GM23248 (cell line): ENCODE measurements at regions not wholly inside any gene's neighbourhood (a gene's known extent, or its start where the extent isn't known, plus 50 kb on each side); places are given as distances from the start of the nearest gene placed in this dataset.

Experiments used
- DNase-seq: peaks from one replicate; pipeline ENCODE4 v3.0.0-alpha.2; 2015
- H2AFZ ChIP-seq: fragments of 200-600 bp; sonication (generic); 2 replicates; pipeline ENCODE4 v1.6.1; 2016; ENCODE audit warnings: antibody characterized with exemption
- H3F3A ChIP-seq: fragments of 200-600 bp; sonication (generic); 2 replicates; pipeline ENCODE4 v1.6.1; 2016; ENCODE audit warnings: mild to moderate bottlenecking, antibody characterized with exemption, mixed run types; ENCODE audit not compliant: insufficient read depth
- H3K27ac ChIP-seq: fragments of 200-600 bp; sonication (generic); 2 replicates; pipeline ENCODE4 v1.5.1; 2016; ENCODE audit warnings: mild to moderate bottlenecking
- H3K27me3 ChIP-seq: fragments of 200-600 bp; sonication (generic); replicated peaks from 2 replicates; pipeline ENCODE4 v1.6.1; 2016; ENCODE audit warnings: mild to moderate bottlenecking; ENCODE audit not compliant: insufficient read depth
- H3K36me3 ChIP-seq: fragments of 200-600 bp; sonication (generic); 2 replicates; pipeline ENCODE4 v1.6.1; 2016; ENCODE audit warnings: low read depth, mild to moderate bottlenecking
- H3K4me1 ChIP-seq: fragments of 200-600 bp; sonication (generic); 2 replicates; pipeline ENCODE4 v1.6.1; 2016; ENCODE audit warnings: mild to moderate bottlenecking; ENCODE audit not compliant: insufficient read depth
- H3K4me2 ChIP-seq: fragments of 200-600 bp; sonication (generic); one replicate; pipeline ENCODE4 v1.6.1; 2016; ENCODE audit warnings: mild to moderate bottlenecking; ENCODE audit not compliant: unreplicated experiment
- H3K4me3 ChIP-seq: fragments of 200-600 bp; sonication (generic); 2 replicates; pipeline ENCODE4 v1.5.1; 2016; ENCODE audit warnings: mild to moderate bottlenecking
- H3K79me2 ChIP-seq: fragments of 200-600 bp; sonication (generic); 2 replicates; pipeline ENCODE4 v1.6.1; 2016; ENCODE audit warnings: mild to moderate bottlenecking; ENCODE audit not compliant: insufficient read depth
- H3K9ac ChIP-seq: fragments of 200-600 bp; sonication (generic); 2 replicates; pipeline ENCODE4 v1.6.1; 2016; ENCODE audit warnings: mild to moderate bottlenecking
- H3K9me2 ChIP-seq: fragments of 200-600 bp; sonication (generic); 2 replicates; pipeline ENCODE4 v1.6.1; 2016; ENCODE audit warnings: mixed run types, mild to moderate bottlenecking, moderate library complexity; ENCODE audit not compliant: insufficient read depth
- H3K9me3 ChIP-seq: fragments of 200-600 bp; sonication (generic); one replicate; pipeline ENCODE4 v1.6.1; 2017; ENCODE audit warnings: low read depth
- H4K20me1 ChIP-seq: fragments of 200-600 bp; sonication (generic); 2 replicates; pipeline ENCODE4 v1.6.0; 2016; ENCODE audit not compliant: insufficient read depth
- EZH2 ChIP-seq: fragments of 200-600 bp; sonication (generic); IDR thresholded peaks from 2 replicates; pipeline ENCODE4 v1.6.1; 2018; ENCODE audit warnings: antibody characterized with exemption, mild to moderate bottlenecking; ENCODE audit not compliant: insufficient read depth, poor library complexity, severe bottlenecking
- EZH2phosphoT487 ChIP-seq: fragments of 200-600 bp; sonication (generic); IDR thresholded peaks from 2 replicates; pipeline ENCODE4 v1.6.1; 2018; ENCODE audit warnings: antibody characterized with exemption, moderate library complexity, mild to moderate bottlenecking, low read depth; ENCODE audit not compliant: insufficient read depth
- WGBS, 2 experiments: methylation state at CpG; one replicate each; pipeline ENCODE4 v1.1.6; 2015 to 2017; ENCODE audit warnings: low lambda C conversion rate in 2 of 2, low coverage in 1 of 2; ENCODE audit errors: missing lambda C conversion rate in 2 of 2; 5-methylcytosine and 5-hydroxymethylcytosine counted together
- in situ Hi-C: fragments of 300-500 bp; cut with MboI; formaldehyde crosslinking; loops from 2 replicates; pipeline ENCODE4 v1.15.0; 2020

DNA sequence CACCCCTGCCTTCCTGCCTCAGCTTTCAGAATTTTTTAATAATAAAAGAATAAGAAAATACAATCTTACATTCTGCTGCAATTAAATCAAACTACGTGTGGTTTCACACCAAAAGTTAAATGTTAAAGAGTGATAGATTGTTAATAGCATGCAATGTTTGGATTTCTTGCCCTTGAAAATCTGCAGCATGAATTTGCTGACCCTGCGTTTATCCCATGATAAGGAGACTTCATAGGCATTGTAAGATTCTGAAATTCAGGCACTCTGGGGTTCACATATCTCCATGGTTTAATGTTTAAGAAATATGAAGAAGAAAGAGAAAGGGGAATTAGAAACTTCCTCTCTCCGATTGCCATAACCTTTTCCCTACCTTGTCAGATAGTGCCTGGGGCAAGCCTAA is 1616.2 kb upstream of the B3GALT2 start:
- Histone ChIP-seq H3K36me3 (no peaks in the 10 kb centered on the region), H4K20me1 (no peaks in the 10 kb centered on the region), H3F3A (no peaks in the 10 kb centered on the region), H2AFZ (no peak overlapping the region), H3K27ac (no peak overlapping the region), H3K4me2 (no peak overlapping the region), H3K9me3 (no peaks in the 10 kb centered on the region), H3K9ac (no peak overlapping the region), H3K9me2 (no peaks in the 10 kb centered on the region), H3K79me2 (no peaks in the 10 kb centered on the region), H3K4me3 (no peak overlapping the region), H3K4me1 (no peaks in the 10 kb centered on the region), H3K27me3 (no peaks in the 10 kb centered on the region)
- WGBS, 2 experiments, result 16 to 24% methylated on average over 3 of the region's 3 CpGs
- TF ChIP-seq EZH2phosphoT487, result no peak
- TF ChIP-seq EZH2, result no peak
- DNase-seq, result no peak
- in situ Hi-C loops, result no loop called here

DNA sequence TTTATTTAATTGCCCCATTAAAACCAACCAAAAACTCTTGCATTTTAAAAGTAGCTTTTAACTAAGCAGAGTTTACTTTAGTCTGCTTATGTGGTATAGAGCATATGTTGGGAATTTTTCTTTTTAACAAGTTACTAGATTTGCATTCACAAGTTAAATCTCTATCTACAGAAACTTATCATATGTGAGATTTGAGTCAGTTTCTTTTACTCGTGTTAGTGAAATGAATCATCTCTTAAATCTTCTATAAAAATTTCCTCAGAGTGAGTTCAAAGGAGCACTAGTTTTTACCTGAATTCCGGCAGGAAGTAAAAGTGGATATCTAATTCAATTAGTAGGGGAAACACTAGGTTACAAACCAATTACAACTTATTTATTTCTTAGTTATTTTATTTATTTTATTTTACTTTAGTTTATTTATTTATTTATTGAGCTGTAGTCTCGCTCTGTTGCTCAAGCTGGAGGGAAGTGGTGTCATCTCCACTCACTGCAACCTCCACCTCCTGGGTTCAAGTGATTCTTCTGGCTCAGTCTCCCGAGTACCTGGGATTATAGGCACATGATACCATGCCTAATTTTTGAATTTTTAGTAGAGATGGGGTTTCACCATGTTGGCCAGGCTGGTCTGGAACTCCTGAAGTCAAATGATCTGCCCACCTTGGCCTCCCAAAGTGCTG is 1609.6 kb upstream of the B3GALT2 start:
- H3K9me3 ChIP-seq, result no peaks in the 10 kb centered on the region
- no peak overlapping the region for H3K4me3 ChIP-seq
- H3K4me1 ChIP-seq, result no peaks in the 10 kb centered on the region
- no peak overlapping the region for H2AFZ ChIP-seq
- no peaks in the 10 kb centered on the region for H4K20me1 ChIP-seq
- TF ChIP-seq EZH2 (no peak), EZH2phosphoT487 (no peak)
- no peaks in the 10 kb centered on the region for H3K36me3 ChIP-seq
- H3K79me2 ChIP-seq, result no peaks in the 10 kb centered on the region
- H3K27me3 ChIP-seq, result no peaks in the 10 kb centered on the region
- no peak overlapping the region for H3K9ac ChIP-seq
- H3F3A ChIP-seq, result no peaks in the 10 kb centered on the region
- no peak for DNase-seq
- no peaks in the 10 kb centered on the region for H3K9me2 ChIP-seq
- in situ Hi-C loops, result no loop called here
- 23 to 26% methylated on average over 4 of the region's 4 CpGs for WGBS, 2 experiments
- no peak overlapping the region for H3K4me2 ChIP-seq
- H3K27ac ChIP-seq, result no peak overlapping the region

DNA sequence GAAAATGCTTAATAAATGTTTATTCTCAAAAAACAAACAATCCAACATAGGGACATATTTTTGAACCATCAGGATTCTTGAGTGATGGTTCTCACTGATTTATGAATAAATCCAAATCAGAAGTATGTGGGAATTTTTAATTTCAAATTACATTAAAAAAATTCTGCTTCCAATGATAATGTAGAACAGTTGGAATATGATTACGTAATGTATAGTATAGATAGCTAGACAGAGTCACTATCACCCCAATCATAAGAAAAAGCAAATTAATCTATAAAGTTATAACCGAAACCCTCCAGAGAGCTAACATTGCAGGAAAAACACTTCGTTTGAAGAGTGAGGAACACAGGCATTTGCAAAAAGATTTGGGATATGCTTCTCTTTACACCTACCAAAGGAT is 1600.6 kb upstream of the B3GALT2 start:
- Histone ChIP-seq H3K9me3 (no peaks in the 10 kb centered on the region), H3K27ac (no peak overlapping the region), H3K4me1 (no peaks in the 10 kb centered on the region), H3F3A (no peaks in the 10 kb centered on the region), H4K20me1 (no peaks in the 10 kb centered on the region), H3K9me2 (no peaks in the 10 kb centered on the region), H3K79me2 (no peaks in the 10 kb centered on the region), H3K4me2 (no peak overlapping the region), H3K9ac (no peak overlapping the region), H3K4me3 (no peak overlapping the region), H3K27me3 (no peaks in the 10 kb centered on the region), H2AFZ (no peak overlapping the region), H3K36me3 (no peaks in the 10 kb centered on the region)
- WGBS, 2 experiments, result 17 to 21% methylated on average over 3 of the region's 3 CpGs
- in situ Hi-C loops, result no loop called here
- TF ChIP-seq EZH2, result no peak
- no peak for TF ChIP-seq EZH2phosphoT487
- DNase-seq, result no peak

DNA sequence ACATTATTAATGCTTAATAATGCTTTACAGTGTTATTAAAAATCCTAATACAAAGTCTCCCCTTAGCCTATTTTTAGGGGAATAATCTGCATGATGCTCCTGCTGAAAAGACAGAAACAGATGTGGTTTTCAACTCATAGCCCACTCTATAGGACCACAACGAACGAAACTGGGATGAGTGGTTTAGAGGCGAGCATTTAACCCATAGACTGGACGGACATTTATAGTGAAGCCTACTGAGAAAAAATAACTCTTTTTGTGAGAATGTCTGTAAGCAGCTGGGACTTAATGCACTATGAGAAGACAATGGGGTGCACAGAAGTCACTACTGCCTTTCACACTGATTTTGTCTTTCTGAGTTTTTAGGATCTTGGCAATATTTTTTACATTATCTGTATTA is 1599.6 kb upstream of the B3GALT2 start:
- no peaks in the 10 kb centered on the region for H3K9me2 ChIP-seq
- 48 to 56% methylated on average over 4 of the region's 4 CpGs for WGBS, 2 experiments
- no peak overlapping the region for H3K27ac ChIP-seq
- no peak overlapping the region for H2AFZ ChIP-seq
- in situ Hi-C loops, result no loop called here
- no peaks in the 10 kb centered on the region for H3K36me3 ChIP-seq
- no peak overlapping the region for H3K4me2 ChIP-seq
- no peaks in the 10 kb centered on the region for H3K27me3 ChIP-seq
- DNase-seq, result no peak
- no peaks in the 10 kb centered on the region for H3K9me3 ChIP-seq
- no peaks in the 10 kb centered on the region for H4K20me1 ChIP-seq
- no peaks in the 10 kb centered on the region for H3K79me2 ChIP-seq
- no peaks in the 10 kb centered on the region for H3K4me1 ChIP-seq
- no peak overlapping the region for H3K9ac ChIP-seq
- H3F3A ChIP-seq, result no peaks in the 10 kb centered on the region
- H3K4me3 ChIP-seq, result no peak overlapping the region
- no peak for TF ChIP-seq EZH2
- TF ChIP-seq EZH2phosphoT487, result no peak

DNA sequence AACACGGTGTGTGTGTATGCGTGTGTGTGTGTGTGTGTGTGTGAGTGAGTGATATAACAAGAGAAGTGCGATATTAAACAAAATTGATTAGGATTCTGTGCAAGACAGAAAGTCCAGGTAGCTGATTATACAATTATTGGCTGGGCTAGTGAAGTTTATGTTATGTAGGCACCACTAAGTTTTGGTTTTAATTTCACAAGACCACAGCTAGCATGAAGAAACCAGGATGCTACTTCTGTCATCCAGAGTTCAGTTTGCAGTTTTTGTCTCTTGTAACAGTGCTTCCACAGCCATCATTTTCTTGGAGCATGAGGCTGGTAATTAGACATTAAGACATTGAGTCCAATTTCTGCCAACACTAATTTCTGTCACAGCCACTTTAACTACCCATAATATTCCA is 1590.2 kb upstream of the B3GALT2 start:
- 25 to 32% methylated on average over 3 of the region's 3 CpGs for WGBS, 2 experiments
- in situ Hi-C loops, result no loop called here

More for the DNA sequence above, 1590.2 kb upstream of the B3GALT2 start:
- no peaks in the 10 kb centered on the region for H3K79me2 ChIP-seq
- no peak for DNase-seq
- H3K9me2 ChIP-seq, result no peaks in the 10 kb centered on the region
- no peaks in the 10 kb centered on the region for H4K20me1 ChIP-seq
- H3K9ac ChIP-seq, result no peak overlapping the region
- TF ChIP-seq EZH2, result no peak
- TF ChIP-seq EZH2phosphoT487, result no peak
- no peaks in the 10 kb centered on the region for H3K4me1 ChIP-seq
- no peaks in the 10 kb centered on the region for H3K9me3 ChIP-seq
- H3F3A ChIP-seq, result no peaks in the 10 kb centered on the region
- no peak overlapping the region for H3K4me3 ChIP-seq
- H3K4me2 ChIP-seq, result no peak overlapping the region
- no peaks in the 10 kb centered on the region for H3K27me3 ChIP-seq
- H2AFZ ChIP-seq, result no peak overlapping the region
- no peaks in the 10 kb centered on the region for H3K36me3 ChIP-seq
- H3K27ac ChIP-seq, result no peak overlapping the region
